ENCODE measurements at regions not wholly inside any gene's neighbourhood (a gene's known extent, or its start where the extent isn't known, plus 50 kb on each side); places are given as distances from the start of the nearest gene placed in this dataset.
A peak's percentile ranks its signal among the peaks of the same experiment; 100 is the strongest.
"Not testable (repeated sequence)": the region's sequence is repeated elsewhere in the genome, so short reads cannot be mapped to it uniquely, and the experiment has no call there.

GRCh38 chr15:69766156-69766555 lies 313.5 kb downstream of the RPLP1 start:
- DNase-seq (ENCODE audit: low spot score), result no peak

- no peak for DNase-seq (ENCODE audit: low spot score)
These were observed 314.6 kb downstream of the RPLP1 start for GRCh38 chr15:69767191-69767590.

- DNase-seq (ENCODE audit: low spot score), result not testable (repeated sequence)
These were observed 316.7 kb downstream of the RPLP1 start for GRCh38 chr15:69769336-69769735.

- DNase-seq (ENCODE audit: low spot score), result not testable (repeated sequence)
These were observed 321.6 kb downstream of the RPLP1 start for GRCh38 chr15:69774258-69774657.

GRCh38 chr15:69774711-69775110 lies 322.1 kb downstream of the RPLP1 start:
- not testable (repeated sequence) for DNase-seq (ENCODE audit: low spot score)

GRCh38 chr15:69777356-69777755 lies 320.4 kb downstream of the TLE3 start:
- no peak for DNase-seq (ENCODE audit: low spot score)

GRCh38 chr15:69780374-69780773 lies 317.3 kb downstream of the TLE3 start:
- no peak for DNase-seq (ENCODE audit: low spot score)

- no peak for DNase-seq (ENCODE audit: low spot score)
These were observed 316.7 kb downstream of the TLE3 start for GRCh38 chr15:69780981-69781380.

GRCh38 chr15:69781411-69782125 lies 316.1 kb downstream of the TLE3 start:
- DNase-seq (ENCODE audit: low spot score), result no peak

- DNase-seq (ENCODE audit: low spot score), result peak; percentile 79
These were observed 315.5 kb downstream of the TLE3 start for GRCh38 chr15:69782139-69782658.

GRCh38 chr15:69782809-69783208 lies 314.9 kb downstream of the TLE3 start:
- DNase-seq (ENCODE audit: low spot score), result peak; percentile 99

- peak; percentile 85 for DNase-seq (ENCODE audit: low spot score)
These were observed 314.5 kb downstream of the TLE3 start for GRCh38 chr15:69783211-69783610.

- peak; percentile 89 for DNase-seq (ENCODE audit: low spot score)
These were observed 312.7 kb downstream of the TLE3 start for GRCh38 chr15:69784798-69785566.

GRCh38 chr15:69786136-69786701 lies 311.5 kb downstream of the TLE3 start:
- DNase-seq (ENCODE audit: low spot score), result no peak

- DNase-seq (ENCODE audit: low spot score), result no peak
These were observed 309.9 kb downstream of the TLE3 start for GRCh38 chr15:69787791-69788190.

GRCh38 chr15:69789648-69790393 lies 307.9 kb downstream of the TLE3 start:
- DNase-seq (ENCODE audit: low spot score), result no peak

- no peak for DNase-seq (ENCODE audit: low spot score)
These were observed 307.1 kb downstream of the TLE3 start for GRCh38 chr15:69790632-69791031.

- DNase-seq (ENCODE audit: low spot score), result no peak
These were observed 304.9 kb downstream of the TLE3 start for GRCh38 chr15:69792823-69793222.

GRCh38 chr15:69793431-69793780 lies 304.3 kb downstream of the TLE3 start:
- no peak for DNase-seq (ENCODE audit: low spot score)

- no peak for DNase-seq (ENCODE audit: low spot score)
These were observed 303.8 kb downstream of the TLE3 start for GRCh38 chr15:69793781-69794451.

GRCh38 chr15:69794645-69795469 lies 302.9 kb downstream of the TLE3 start:
- peak; percentile 71 for DNase-seq (ENCODE audit: low spot score)

Measured in SW480 (cell line).